ENCODE measurements at regions not wholly inside any gene's neighbourhood (a gene's known extent, or its start where the extent isn't known, plus 50 kb on each side); places are given as distances from the start of the nearest gene placed in this dataset.

- Histone ChIP-seq H3K9ac (ENCODE audit: low read length) (no peak overlapping the region), H3K9me3 (ENCODE audit: insufficient read depth, low read length) (peaks cover 7% of the 10 kb centered on the region; the same call in 1 of the 2 replicates)
- TF ChIP-seq CTCF (IDR thresholded peaks at IDR 0.05; ENCODE audit: low read depth, low read length) (no peak), EZH2phosphoT487 (IDR thresholded peaks at IDR 0.05; ENCODE audit: low read depth) (no peak)
These were observed 290.0 kb upstream of the THBS1 start for GRCh38 chr15:39290711-39291435.

DNA sequence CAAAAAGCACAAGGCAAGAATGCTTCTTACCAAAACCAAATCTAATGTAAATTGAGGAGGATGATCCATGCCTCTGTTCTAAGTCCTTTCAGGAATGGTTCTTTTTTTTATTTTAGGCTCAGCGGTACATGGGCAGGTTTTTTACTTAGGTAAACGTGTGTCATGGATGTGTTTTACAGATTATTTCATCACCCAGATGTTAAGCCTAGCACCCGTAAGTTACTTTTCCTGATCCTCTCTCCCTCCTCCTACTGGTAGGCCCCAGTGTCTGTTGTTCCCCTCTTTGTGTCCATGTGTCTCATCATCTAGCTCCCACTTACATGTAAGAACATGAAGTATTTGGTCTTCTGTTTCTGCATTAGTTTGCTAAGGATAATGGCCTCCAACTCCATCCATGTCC is 289.2 kb upstream of the THBS1 start:
- Histone ChIP-seq H3K4me3 (ENCODE audit: low read length) (no peak overlapping the region), H3K4me1 (ENCODE audit: low read length) (peaks cover 6% of the 10 kb centered on the region), H3K9me3 (ENCODE audit: insufficient read depth, low read length) (peaks cover 7% of the 10 kb centered on the region; the same call in 1 of the 2 replicates), H3K9ac (ENCODE audit: low read length) (no peak overlapping the region), H3K4me2 (ENCODE audit: low read length) (no peak overlapping the region), H3K27me3 (ENCODE audit: low read depth, low read length) (no peaks in the 10 kb centered on the region), H3K27ac (ENCODE audit: low read length) (no peak overlapping the region), H4K20me1 (ENCODE audit: insufficient read depth, low read length) (no peaks in the 10 kb centered on the region), H2AFZ (ENCODE audit: low read depth, low read length) (no peak overlapping the region), H3K36me3 (replicated peaks; ENCODE audit: low read depth, low read length) (no peaks in the 10 kb centered on the region), H3K79me2 (ENCODE audit: low read length) (no peaks in the 10 kb centered on the region)
- no peak for TF ChIP-seq CTCF (IDR thresholded peaks at IDR 0.05; ENCODE audit: low read depth, low read length)
- no peak for TF ChIP-seq EZH2phosphoT487 (IDR thresholded peaks at IDR 0.05; ENCODE audit: low read depth)

More at GRCh38 chr15:39290711-39291435, 290.0 kb upstream of the THBS1 start:
- Histone ChIP-seq H3K79me2 (ENCODE audit: low read length) (no peaks in the 10 kb centered on the region), H3K4me3 (ENCODE audit: low read length) (no peak overlapping the region), H3K36me3 (replicated peaks; ENCODE audit: low read depth, low read length) (no peaks in the 10 kb centered on the region), H3K4me2 (ENCODE audit: low read length) (no peak overlapping the region), H4K20me1 (ENCODE audit: insufficient read depth, low read length) (no peaks in the 10 kb centered on the region), H3K27ac (ENCODE audit: low read length) (no peak overlapping the region), H3K27me3 (ENCODE audit: low read depth, low read length) (no peaks in the 10 kb centered on the region), H2AFZ (ENCODE audit: low read depth, low read length) (no peak overlapping the region), H3K4me1 (ENCODE audit: low read length) (no peaks in the 10 kb centered on the region)

DNA sequence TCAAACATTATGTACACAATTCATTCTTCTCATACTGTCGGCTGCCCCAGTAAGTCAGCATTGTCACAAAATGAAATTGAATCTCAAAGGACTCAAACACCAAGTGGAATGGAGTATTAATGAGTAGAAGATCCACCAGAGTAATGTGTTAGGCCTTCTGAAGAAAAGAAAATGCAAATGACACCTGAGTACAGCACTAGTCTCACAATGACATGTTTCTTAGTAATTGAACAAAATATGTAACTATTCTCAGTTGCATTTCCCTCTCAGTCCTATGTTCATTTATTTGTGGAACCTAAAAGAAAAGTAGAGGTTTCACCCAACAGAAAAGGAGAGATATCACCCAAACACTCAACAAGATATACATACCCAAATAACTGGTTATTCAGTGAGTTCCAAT is 283.9 kb upstream of the THBS1 start:
- H3K36me3 ChIP-seq (replicated peaks; ENCODE audit: low read depth, low read length), result no peaks in the 10 kb centered on the region

More for the DNA sequence above, 283.9 kb upstream of the THBS1 start:
- H2AFZ ChIP-seq (ENCODE audit: low read depth, low read length), result no peak overlapping the region
- peak overlapping the region; percentile 8; the same call in 1 of the 2 replicates for H3K9ac ChIP-seq (ENCODE audit: low read length)
- H4K20me1 ChIP-seq (ENCODE audit: insufficient read depth, low read length), result no peaks in the 10 kb centered on the region
- H3K27me3 ChIP-seq (ENCODE audit: low read depth, low read length), result 0 out of 2 replicates have a peak, but pooled peaks cover 2% of the 10 kb centered on the region
- peaks cover 7% of the 10 kb centered on the region; the same call in 1 of the 2 replicates for H3K9me3 ChIP-seq (ENCODE audit: insufficient read depth, low read length)
- H3K27ac ChIP-seq (ENCODE audit: low read length), result peak overlapping the region; percentile 52
- TF ChIP-seq EZH2phosphoT487 (IDR thresholded peaks at IDR 0.05; ENCODE audit: low read depth) (no peak), CTCF (IDR thresholded peaks at IDR 0.05; ENCODE audit: low read depth, low read length) (no peak)
- peaks cover 42% of the 10 kb centered on the region for H3K4me1 ChIP-seq (ENCODE audit: low read length)
- no peaks in the 10 kb centered on the region for H3K79me2 ChIP-seq (ENCODE audit: low read length)
- H3K4me2 ChIP-seq (ENCODE audit: low read length), result peak overlapping the region; percentile 58
- no peak overlapping the region for H3K4me3 ChIP-seq (ENCODE audit: low read length)

Measured in OCI-LY3 (cell line).